ENCODE measurements at regions not wholly inside any gene's neighbourhood (a gene's known extent, or its start where the extent isn't known, plus 50 kb on each side); places are given as distances from the start of the nearest gene placed in this dataset.

DNA sequence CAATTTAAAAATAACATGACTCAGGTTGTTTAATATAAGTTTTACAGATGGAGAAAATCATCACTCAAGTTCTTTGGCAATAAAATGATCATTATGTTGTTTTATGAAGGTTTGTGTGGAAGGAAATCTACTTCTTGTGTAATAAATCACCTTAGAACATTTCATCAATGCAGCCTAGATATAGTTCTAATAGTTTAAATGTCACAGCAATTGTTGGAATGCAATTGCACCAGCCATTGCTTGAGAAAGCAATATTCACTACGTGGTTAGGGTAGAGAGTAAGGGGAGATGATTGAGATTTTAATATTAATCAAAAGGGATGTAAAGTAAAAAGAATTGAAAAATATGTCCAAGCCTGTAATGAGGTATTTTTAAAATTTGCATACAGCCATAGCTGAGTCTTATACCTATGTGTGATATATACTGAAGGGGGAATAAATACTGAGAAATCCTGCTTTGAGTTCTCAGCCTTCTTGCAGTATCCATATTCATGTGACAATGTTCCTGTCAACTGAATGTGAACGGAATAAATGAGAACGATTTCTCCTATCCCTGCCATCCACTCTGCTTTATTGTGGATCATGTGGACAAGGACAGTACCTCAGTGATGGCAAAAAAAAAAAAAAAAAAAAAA is 257.9 kb downstream of the OTOL1 start:
- no peak overlapping the region for H3K4me2 ChIP-seq (ENCODE audit: insufficient read depth, insufficient read length, low read length)
- H2BK12ac ChIP-seq (ENCODE audit: insufficient read length, low read depth, low read length) = no peak overlapping the region
- DNase-seq = no peak
- TF ChIP-seq, protein P1, sequence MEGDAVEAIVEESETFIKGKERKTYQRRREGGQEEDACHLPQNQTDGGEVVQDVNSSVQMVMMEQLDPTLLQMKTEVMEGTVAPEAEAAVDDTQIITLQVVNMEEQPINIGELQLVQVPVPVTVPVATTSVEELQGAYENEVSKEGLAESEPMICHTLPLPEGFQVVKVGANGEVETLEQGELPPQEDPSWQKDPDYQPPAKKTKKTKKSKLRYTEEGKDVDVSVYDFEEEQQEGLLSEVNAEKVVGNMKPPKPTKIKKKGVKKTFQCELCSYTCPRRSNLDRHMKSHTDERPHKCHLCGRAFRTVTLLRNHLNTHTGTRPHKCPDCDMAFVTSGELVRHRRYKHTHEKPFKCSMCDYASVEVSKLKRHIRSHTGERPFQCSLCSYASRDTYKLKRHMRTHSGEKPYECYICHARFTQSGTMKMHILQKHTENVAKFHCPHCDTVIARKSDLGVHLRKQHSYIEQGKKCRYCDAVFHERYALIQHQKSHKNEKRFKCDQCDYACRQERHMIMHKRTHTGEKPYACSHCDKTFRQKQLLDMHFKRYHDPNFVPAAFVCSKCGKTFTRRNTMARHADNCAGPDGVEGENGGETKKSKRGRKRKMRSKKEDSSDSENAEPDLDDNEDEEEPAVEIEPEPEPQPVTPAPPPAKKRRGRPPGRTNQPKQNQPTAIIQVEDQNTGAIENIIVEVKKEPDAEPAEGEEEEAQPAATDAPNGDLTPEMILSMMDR (conservative IDR thresholded peaks at IDR 0.05) = no peak
- H2BK120ac ChIP-seq (ENCODE audit: low read depth, low read length, poor library complexity, severe bottlenecking) = no peak overlapping the region
- H3K23me2 ChIP-seq (ENCODE audit: insufficient read length, low read depth, low read length, poor library complexity, severe bottlenecking) = no peaks in the 10 kb centered on the region
- H2BK20ac ChIP-seq (ENCODE audit: low read depth, low read length, poor library complexity, severe bottlenecking) = no peak overlapping the region
- H3K9me3 Mint-ChIP-seq = peaks cover 0 to 2% of the 10 kb centered on the region in 2 experiments; a peak in 1 of 5 replicates
- no peak overlapping the region for H4K8ac ChIP-seq (replicated peaks; ENCODE audit: insufficient read length, low read depth, low read length)
- H2AK5ac ChIP-seq (ENCODE audit: insufficient read length, low read length) = no peak overlapping the region
- no peak overlapping the region for H3K4me3 Mint-ChIP-seq
- H2BK5ac ChIP-seq (ENCODE audit: insufficient read length, low read length) = no peak overlapping the region
- H3T11ph ChIP-seq (ENCODE audit: low read length) = no peak overlapping the region
- no peak overlapping the region for H3K9ac ChIP-seq (ENCODE audit: extremely low read depth, insufficient read length, low read length)
- no peak overlapping the region for H3K4ac ChIP-seq (ENCODE audit: low read depth, low read length)
- no peak overlapping the region for H3K27ac ChIP-seq (ENCODE audit: insufficient read length, low read depth, low read length)
- H3K27ac Mint-ChIP-seq = no peak overlapping the region
- H3K4me1 ChIP-seq (ENCODE audit: insufficient read depth, low read length) = no peaks in the 10 kb centered on the region
- H3K27me3 ChIP-seq (ENCODE audit: insufficient read depth, low read length) = no peaks in the 10 kb centered on the region
- H3K4me1 Mint-ChIP-seq = no peaks in the 10 kb centered on the region
- H4K20me1 ChIP-seq (ENCODE audit: control insufficient read depth, insufficient read depth, insufficient read length) = no peaks in the 10 kb centered on the region
- H3K18ac ChIP-seq (ENCODE audit: insufficient read length, low read depth, low read length) = no peak overlapping the region
- no peak overlapping the region for H3K23ac ChIP-seq (ENCODE audit: insufficient read length, low read depth, low read length)
- no peak overlapping the region for H4K5ac ChIP-seq (ENCODE audit: insufficient read length, low read depth, low read length)
- no peak overlapping the region for H4K91ac ChIP-seq (ENCODE audit: insufficient read length, low read depth, low read length)
- no peak overlapping the region for H2AFZ ChIP-seq (ENCODE audit: low read length)
- no peaks in the 10 kb centered on the region for H3K9me3 ChIP-seq (ENCODE audit: control insufficient read depth, low read depth, low read length)
- H3K14ac ChIP-seq (ENCODE audit: insufficient read depth, low read length) = no peak overlapping the region
- WGBS (ENCODE audit: extremely low coverage, insufficient read length, low lambda C conversion rate) = no CpG with 5 or more reads among the region's 3 CpGs
- no peaks in the 10 kb centered on the region for H3K79me2 ChIP-seq (ENCODE audit: insufficient read depth, low read length)
- H2BK15ac ChIP-seq (ENCODE audit: low read depth, low read length) = no peak overlapping the region
- peaks cover 0 to 2% (median 0%) of the 10 kb centered on the region in 3 experiments; a peak in 1 of 7 replicates for H3K36me3 Mint-ChIP-seq (ENCODE audit: insufficient read depth in 1 of 3, low read depth in 3 of 3)
- H3K27me3 Mint-ChIP-seq (ENCODE audit: low read depth) = no peaks in the 10 kb centered on the region
- H3K79me1 ChIP-seq (ENCODE audit: insufficient read depth, low read depth, low read length, poor library complexity, severe bottlenecking) = no peaks in the 10 kb centered on the region
- no peak overlapping the region for H3K56ac ChIP-seq (ENCODE audit: insufficient read length, low read depth, low read length)

Data from H9 (cell line).